HL-60 (cell line): ENCODE measurements at regions not wholly inside any gene's neighbourhood (a gene's known extent, or its start where the extent isn't known, plus 50 kb on each side); places are given as distances from the start of the nearest gene placed in this dataset.

ENCODE experiments used
- DNase-seq, 2 experiments: peaks; one replicate each; pipeline ENCODE4 v3.0.0-alpha.2; 2010 to 2020; ENCODE audit warnings: low read depth in 1 of 2, low spot score in 1 of 2
- H3K27ac ChIP-seq: fragments of 250-450 bp; sonication (Bioruptor Pico); replicated peaks from 2 replicates; pipeline ENCODE4 v1.5.1; 2020; ENCODE audit warnings: mild to moderate bottlenecking, moderate library complexity
- H3K27me3 ChIP-seq: fragments of 250-450 bp; sonication (Bioruptor Pico); 2 replicates; pipeline ENCODE4 v1.5.1; 2021; ENCODE audit warnings: mild to moderate bottlenecking, moderate library complexity; ENCODE audit not compliant: insufficient read depth, poor library complexity, severe bottlenecking
- H3K4me3 ChIP-seq: replicated peaks from 2 replicates; pipeline ENCODE4 v1.5.1; 2011; ENCODE audit warnings: mild to moderate bottlenecking, control low read depth, low read length; ENCODE audit not compliant: insufficient read depth
- CTCF ChIP-seq: IDR thresholded peaks from one replicate; pipeline ENCODE4 v1.5.1; 2011; ENCODE audit warnings: low read length, control low read depth, inconsistent platforms; ENCODE audit not compliant: insufficient read depth
- GABPA ChIP-seq: IDR thresholded peaks from 2 replicates; pipeline ENCODE4 v1.6.1; 2012; ENCODE audit warnings: low read depth
- POLR2AphosphoS5 ChIP-seq: IDR thresholded peaks from 2 replicates; pipeline ENCODE4 v1.6.1; 2012; ENCODE audit warnings: low read depth
- REST ChIP-seq: IDR thresholded peaks from 2 replicates; pipeline ENCODE4 v1.6.1; 2012; ENCODE audit warnings: low read depth; ENCODE audit not compliant: insufficient replicate concordance
- SPI1 ChIP-seq: IDR thresholded peaks from 2 replicates; pipeline ENCODE4 v1.6.1; 2012; ENCODE audit warnings: low read depth, mild to moderate bottlenecking, borderline replicate concordance

GRCh38 chr11:87736928-87737327 is 438.3 kb downstream of the RAB38 start:
- H3K4me3 ChIP-seq, result no peak overlapping the region
- H3K27ac ChIP-seq, result no peak overlapping the region
- DNase-seq, result no peak
- H3K27me3 ChIP-seq, result no peaks in the 10 kb centered on the region
- no peak for TF ChIP-seq POLR2AphosphoS5
- no peak for TF ChIP-seq REST
- TF ChIP-seq SPI1, result no peak
- TF ChIP-seq GABPA, result no peak
- TF ChIP-seq CTCF, result no peak

- Histone ChIP-seq H3K27ac (no peak overlapping the region), H3K27me3 (no peaks in the 10 kb centered on the region), H3K4me3 (no peak overlapping the region)
- TF ChIP-seq CTCF (no peak), POLR2AphosphoS5 (no peak), REST (no peak), SPI1 (no peak), GABPA (no peak)
- no peak for DNase-seq
Observed at GRCh38 chr11:87726506-87726905, 448.7 kb downstream of the RAB38 start.

- no peak for TF ChIP-seq POLR2AphosphoS5
- no peak for TF ChIP-seq GABPA
- no peak for TF ChIP-seq CTCF
- TF ChIP-seq REST, result no peak
- no peak for TF ChIP-seq SPI1
- no peaks in the 10 kb centered on the region for H3K27me3 ChIP-seq
- DNase-seq, result no peak
- no peak overlapping the region for H3K4me3 ChIP-seq
- H3K27ac ChIP-seq, result no peak overlapping the region
Observed at GRCh38 chr11:87724358-87724757, 450.9 kb downstream of the RAB38 start.
